CD14-positive monocyte (primary cell): ENCODE measurements at regions not wholly inside any gene's neighbourhood (a gene's known extent, or its start where the extent isn't known, plus 50 kb on each side); places are given as distances from the start of the nearest gene placed in this dataset.

ENCODE experiments used
- DNase-seq, 3 donors: peaks; one replicate each; pipeline ENCODE4 v3.0.0-alpha.2; 2011 to 2022
- H2AFZ ChIP-seq: 2 replicates; pipeline ENCODE4 v1.6.0; 2012; ENCODE audit warnings: mild to moderate bottlenecking, low read depth, low read length, inconsistent platforms; ENCODE audit not compliant: insufficient read depth, poor library complexity, severe bottlenecking
- H3K27ac ChIP-seq, 2 donors: 1 replicate in 1 of 2; 2 replicates in 1 of 2; pipeline ENCODE4 v1.5.1; 2012 to 2013; ENCODE audit warnings: low read length in 2 of 2, control low read depth in 1 of 2, inconsistent platforms in 1 of 2, low read depth in 1 of 2, mild to moderate bottlenecking in 1 of 2
- H3K27me3 ChIP-seq, 2 donors: one replicate each; pipeline versions ENCODE4 v1.6.0 to v1.6.1; 2011 to 2013; ENCODE audit warnings: low read length in 2 of 2; ENCODE audit not compliant: control insufficient read depth in 2 of 2, insufficient read depth in 2 of 2
- H3K36me3 ChIP-seq, 2 donors: replicated peaks in 1 of 2; 1 replicate in 1 of 2; 2 replicates in 1 of 2; pipeline versions ENCODE4 v1.5.1 to v1.6.1; 2012 to 2013; ENCODE audit warnings: low read length in 2 of 2, control low read depth in 1 of 2, inconsistent platforms in 1 of 2, mild to moderate bottlenecking in 1 of 2; ENCODE audit not compliant: insufficient read depth in 2 of 2, control insufficient read depth in 1 of 2
- H3K4me1 ChIP-seq, 2 donors: 1 replicate in 1 of 2; 2 replicates in 1 of 2; pipeline versions ENCODE4 v1.5.1 to v1.6.1; 2012 to 2013; ENCODE audit warnings: low read length in 2 of 2, control low read depth in 1 of 2, inconsistent platforms in 1 of 2, mild to moderate bottlenecking in 1 of 2, moderate library complexity in 1 of 2; ENCODE audit not compliant: insufficient read depth in 2 of 2, control insufficient read depth in 1 of 2
- H3K4me2 ChIP-seq: replicated peaks from 2 replicates; pipeline ENCODE3; 2012; ENCODE audit warnings: low read length, moderate library complexity, mild to moderate bottlenecking; ENCODE audit not compliant: poor library complexity, severe bottlenecking; ENCODE audit errors: extremely low read depth
- H3K4me3 ChIP-seq, 3 experiments: fragments of 200-600 bp in 1 of 3; sonication (generic) in 1 of 3; replicated peaks in 1 of 3; 1 replicate in 2 of 3; 2 replicates in 1 of 3; pipeline ENCODE4 v1.5.1; 2011 to 2013; ENCODE audit warnings: low read length in 3 of 3, mild to moderate bottlenecking in 3 of 3, control low read depth in 2 of 3, low read depth in 2 of 3, inconsistent platforms in 1 of 3, moderate library complexity in 1 of 3
- H3K79me2 ChIP-seq: 2 replicates; pipeline ENCODE4 v1.6.0; 2012; ENCODE audit warnings: mild to moderate bottlenecking, control low read depth, inconsistent platforms, low read length, moderate library complexity; ENCODE audit not compliant: insufficient read depth
- H3K9ac ChIP-seq: 2 replicates; pipeline ENCODE4 v1.6.0; 2017; ENCODE audit warnings: low read length, mild to moderate bottlenecking; ENCODE audit not compliant: insufficient read depth, poor library complexity, severe bottlenecking
- H3K9me3 ChIP-seq, 2 donors: replicated peaks in 1 of 2; 1 replicate in 1 of 2; 2 replicates in 1 of 2; pipeline versions ENCODE4 v1.5.1 to v1.6.1; 2012 to 2013; ENCODE audit warnings: low read length in 2 of 2, control low read depth in 1 of 2; ENCODE audit not compliant: control insufficient read depth in 1 of 2, insufficient read depth in 1 of 2
- H4K20me1 ChIP-seq: 2 replicates; pipeline ENCODE4 v1.6.0; 2012; ENCODE audit warnings: mild to moderate bottlenecking, low read length, control low read depth, moderate library complexity; ENCODE audit not compliant: insufficient read depth
- H3K27ac Mint-ChIP-seq, 7 donors: one replicate each; pipeline ENCODE4 v1.8.0; 2020; ENCODE audit warnings: mild to moderate bottlenecking in 7 of 7, mixed read lengths in 7 of 7, moderate library complexity in 6 of 7, inconsistent platforms in 2 of 7
- H3K27me3 Mint-ChIP-seq, 3 donors: one replicate each; pipeline ENCODE4 v1.8.0; 2021 to 2022; ENCODE audit warnings: low read depth in 3 of 3, mild to moderate bottlenecking in 3 of 3, mixed read lengths in 3 of 3, moderate library complexity in 3 of 3, inconsistent platforms in 1 of 3
- H3K36me3 Mint-ChIP-seq, 2 donors: one replicate each; pipeline ENCODE4 v1.8.0; 2020; ENCODE audit warnings: mixed read lengths in 2 of 2, inconsistent platforms in 1 of 2, mild to moderate bottlenecking in 1 of 2
- H3K4me1 Mint-ChIP-seq: one replicate; pipeline ENCODE4 v1.8.0; 2020; ENCODE audit warnings: mild to moderate bottlenecking, mixed read lengths
- H3K4me3 Mint-ChIP-seq, 2 donors: one replicate each; pipeline ENCODE4 v1.8.0; 2020; ENCODE audit warnings: mild to moderate bottlenecking in 2 of 2, mixed read lengths in 2 of 2, moderate library complexity in 1 of 2
- H3K9me3 Mint-ChIP-seq, 7 donors: one replicate each; pipeline ENCODE4 v1.8.0; 2020 to 2022; ENCODE audit warnings: mixed read lengths in 7 of 7, mild to moderate bottlenecking in 6 of 7, moderate library complexity in 6 of 7, inconsistent platforms in 2 of 7
- WGBS: methylation state at CpG from one replicate; pipeline ENCODE4 v1.1.5; 2013; ENCODE audit warnings: missing lambda C conversion rate; ENCODE audit not compliant: insufficient coverage; 5-methylcytosine and 5-hydroxymethylcytosine counted together
- intact Hi-C, 2 donors: fragments of 100-400 bp; cut with micrococcal nuclease; formaldehyde crosslinking; loops; one replicate each; pipeline versions ENCODE4 v1.15.0 to v1.15.1; 2023
- TF ChIP-seq, protein P1 (sequence below): fragments of 200-600 bp; IDR thresholded peaks from one replicate; pipeline ENCODE4 v1.8.0; 2022; ENCODE audit warnings: antibody characterized with exemption, mild to moderate bottlenecking

DNA sequence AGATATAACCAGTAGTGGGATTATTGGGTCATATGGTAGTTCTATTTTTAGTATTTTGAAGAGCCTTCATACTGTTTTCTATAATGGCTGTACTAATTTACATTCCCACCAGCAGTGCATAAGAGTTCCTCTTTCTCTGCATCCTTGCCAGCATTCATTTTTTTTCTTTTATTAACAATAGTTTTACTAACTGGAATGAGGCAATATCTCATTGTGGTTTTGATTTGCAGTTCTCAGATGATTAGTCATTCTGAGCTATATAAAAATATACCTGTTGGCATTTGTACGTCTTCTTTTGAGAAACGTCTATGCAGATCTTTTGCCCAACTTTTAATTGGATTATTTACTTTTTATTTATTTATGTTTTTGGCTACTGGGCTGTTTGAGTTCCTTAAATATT lies 1579.3 kb upstream of the CDH6 start:
- H3K9me3 ChIP-seq: peaks cover 5 to 8% of the 10 kb centered on the region in 2 donors
- intact Hi-C loops: no loop called here
- Mint-ChIP-seq H3K4me3 (no peak overlapping the region), H3K9me3 (peaks cover under 1 to 12% (median 6%) of the 10 kb centered on the region in 7 donors), H3K4me1 (no peaks in the 10 kb centered on the region), H3K36me3 (no peaks in the 10 kb centered on the region), H3K27me3 (no peaks in the 10 kb centered on the region), H3K27ac (no peak overlapping the region)
- no peak overlapping the region for H2AFZ ChIP-seq
- H3K9ac ChIP-seq: no peak overlapping the region
- no peak for DNase-seq
- no CpG with 5 or more reads among the region's 2 CpGs for WGBS
- no peaks in the 10 kb centered on the region for H3K79me2 ChIP-seq
- no peaks in the 10 kb centered on the region for H4K20me1 ChIP-seq
- no peaks in the 10 kb centered on the region for H3K27me3 ChIP-seq
- TF ChIP-seq, protein P1, sequence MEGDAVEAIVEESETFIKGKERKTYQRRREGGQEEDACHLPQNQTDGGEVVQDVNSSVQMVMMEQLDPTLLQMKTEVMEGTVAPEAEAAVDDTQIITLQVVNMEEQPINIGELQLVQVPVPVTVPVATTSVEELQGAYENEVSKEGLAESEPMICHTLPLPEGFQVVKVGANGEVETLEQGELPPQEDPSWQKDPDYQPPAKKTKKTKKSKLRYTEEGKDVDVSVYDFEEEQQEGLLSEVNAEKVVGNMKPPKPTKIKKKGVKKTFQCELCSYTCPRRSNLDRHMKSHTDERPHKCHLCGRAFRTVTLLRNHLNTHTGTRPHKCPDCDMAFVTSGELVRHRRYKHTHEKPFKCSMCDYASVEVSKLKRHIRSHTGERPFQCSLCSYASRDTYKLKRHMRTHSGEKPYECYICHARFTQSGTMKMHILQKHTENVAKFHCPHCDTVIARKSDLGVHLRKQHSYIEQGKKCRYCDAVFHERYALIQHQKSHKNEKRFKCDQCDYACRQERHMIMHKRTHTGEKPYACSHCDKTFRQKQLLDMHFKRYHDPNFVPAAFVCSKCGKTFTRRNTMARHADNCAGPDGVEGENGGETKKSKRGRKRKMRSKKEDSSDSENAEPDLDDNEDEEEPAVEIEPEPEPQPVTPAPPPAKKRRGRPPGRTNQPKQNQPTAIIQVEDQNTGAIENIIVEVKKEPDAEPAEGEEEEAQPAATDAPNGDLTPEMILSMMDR: no peak
- H3K27ac ChIP-seq: no peak overlapping the region
- no peaks in the 10 kb centered on the region for H3K36me3 ChIP-seq
- no peaks in the 10 kb centered on the region for H3K4me1 ChIP-seq
- H3K4me2 ChIP-seq: no peak overlapping the region
- no peak overlapping the region for H3K4me3 ChIP-seq

DNA sequence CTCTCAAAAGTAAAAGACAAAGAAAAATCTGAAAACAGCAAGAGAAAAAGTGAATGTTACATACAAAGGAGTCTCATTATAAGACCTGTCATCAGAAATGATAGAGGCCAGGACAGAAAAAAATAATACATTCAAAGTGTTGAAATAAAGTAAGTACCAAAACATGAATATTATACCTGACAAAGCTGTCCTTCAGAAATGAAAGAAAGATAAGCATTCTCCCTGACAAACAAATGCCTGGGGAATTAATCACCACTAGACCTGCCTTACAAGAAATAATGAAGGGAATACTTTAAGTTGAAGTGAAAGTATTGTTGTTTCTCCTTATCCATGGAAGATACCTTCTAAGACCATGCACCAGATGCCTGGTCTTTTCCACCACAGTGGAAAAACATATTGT lies 1605.2 kb upstream of the CDH6 start:
- Mint-ChIP-seq H3K36me3 (no peaks in the 10 kb centered on the region), H3K4me1 (no peaks in the 10 kb centered on the region), H3K27ac (no peak overlapping the region), H3K27me3 (no peaks in the 10 kb centered on the region), H3K9me3 (peaks cover 2 to 10% (median 6%) of the 10 kb centered on the region in 7 donors), H3K4me3 (no peak overlapping the region)
- Histone ChIP-seq H3K9ac (no peak overlapping the region), H3K27ac (no peak overlapping the region), H3K4me2 (no peak overlapping the region), H3K36me3 (no peaks in the 10 kb centered on the region), H3K79me2 (no peaks in the 10 kb centered on the region), H3K4me1 (no peaks in the 10 kb centered on the region), H4K20me1 (no peaks in the 10 kb centered on the region), H3K9me3 (peaks cover 6 to 14% of the 10 kb centered on the region in 2 donors), H3K4me3 (no peak overlapping the region), H2AFZ (no peak overlapping the region), H3K27me3 (no peaks in the 10 kb centered on the region)
- DNase-seq: no peak
- intact Hi-C loops: no loop called here
- TF ChIP-seq, protein P1: no peak
